KMS-11 (cell line): ENCODE measurements at regions not wholly inside any gene's neighbourhood (a gene's known extent, or its start where the extent isn't known, plus 50 kb on each side); places are given as distances from the start of the nearest gene placed in this dataset.

Source experiments
- H2AFZ ChIP-seq: fragments of 200-600 bp; sonication (generic); 2 replicates; pipeline ENCODE4 v1.6.1; 2016; ENCODE audit warnings: antibody characterized with exemption, mixed run types, low read depth
- H3K27ac ChIP-seq: fragments of 200-600 bp; sonication (generic); 2 replicates; pipeline ENCODE4 v1.6.1; 2016; ENCODE audit warnings: mild to moderate bottlenecking, mixed run types
- H3K27me3 ChIP-seq: fragments of 200-600 bp; sonication (generic); 2 replicates; pipeline ENCODE4 v1.6.1; 2017; ENCODE audit warnings: mild to moderate bottlenecking, low read depth, mixed run types, moderate library complexity; ENCODE audit not compliant: insufficient read depth
- H3K36me3 ChIP-seq: fragments of 200-600 bp; sonication (generic); 2 replicates; pipeline ENCODE4 v1.6.1; 2017; ENCODE audit warnings: mild to moderate bottlenecking, mixed run types; ENCODE audit not compliant: insufficient read depth
- H3K4me1 ChIP-seq: fragments of 200-600 bp; sonication (generic); 2 replicates; pipeline ENCODE4 v1.6.1; 2016; ENCODE audit warnings: mild to moderate bottlenecking, low read depth, mixed run types; ENCODE audit not compliant: poor library complexity, severe bottlenecking
- H3K4me2 ChIP-seq: fragments of 200-600 bp; sonication (generic); 2 replicates; pipeline ENCODE4 v1.7.0; 2016; ENCODE audit warnings: mild to moderate bottlenecking, mixed run types
- H3K4me3 ChIP-seq: fragments of 200-600 bp; sonication (generic); IDR thresholded peaks from 2 replicates; pipeline ENCODE4 v1.6.1; 2017; ENCODE audit warnings: low read depth, low read length, mixed read lengths; ENCODE audit not compliant: insufficient read depth
- H3K79me2 ChIP-seq: fragments of 200-600 bp; sonication (generic); 2 replicates; pipeline ENCODE4 v1.6.1; 2016; ENCODE audit warnings: low read depth, mixed run types; ENCODE audit not compliant: insufficient read depth
- H3K9ac ChIP-seq: fragments of 200-600 bp; sonication (generic); 2 replicates; pipeline ENCODE4 v1.6.1; 2016; ENCODE audit warnings: mild to moderate bottlenecking, mixed run types
- H4K20me1 ChIP-seq: fragments of 200-600 bp; sonication (generic); 2 replicates; pipeline ENCODE4 v1.6.1; 2016; ENCODE audit warnings: mild to moderate bottlenecking, mixed run types; ENCODE audit not compliant: insufficient read depth
- CTCF ChIP-seq: fragments of 200-600 bp; sonication (generic); conservative IDR thresholded peaks from 2 replicates; pipeline ENCODE4 v1.6.1; 2017; ENCODE audit warnings: low read depth, mild to moderate bottlenecking, antibody characterized with exemption, low read length, moderate library complexity, mixed read lengths

- H3K27me3 ChIP-seq: no peaks in the 10 kb centered on the region
- no peak overlapping the region for H3K4me2 ChIP-seq
- H3K9ac ChIP-seq: no peak overlapping the region
- no peak overlapping the region for H3K4me3 ChIP-seq
- no peaks in the 10 kb centered on the region for H4K20me1 ChIP-seq
- TF ChIP-seq CTCF: no peak
- H2AFZ ChIP-seq: no peak overlapping the region
- H3K36me3 ChIP-seq: no peaks in the 10 kb centered on the region
- H3K79me2 ChIP-seq: no peaks in the 10 kb centered on the region
- H3K4me1 ChIP-seq: no peaks in the 10 kb centered on the region
- no peak overlapping the region for H3K27ac ChIP-seq
Measured at GRCh38 chr1:216866714-216867113, 143.5 kb upstream of the ESRRG start.

DNA sequence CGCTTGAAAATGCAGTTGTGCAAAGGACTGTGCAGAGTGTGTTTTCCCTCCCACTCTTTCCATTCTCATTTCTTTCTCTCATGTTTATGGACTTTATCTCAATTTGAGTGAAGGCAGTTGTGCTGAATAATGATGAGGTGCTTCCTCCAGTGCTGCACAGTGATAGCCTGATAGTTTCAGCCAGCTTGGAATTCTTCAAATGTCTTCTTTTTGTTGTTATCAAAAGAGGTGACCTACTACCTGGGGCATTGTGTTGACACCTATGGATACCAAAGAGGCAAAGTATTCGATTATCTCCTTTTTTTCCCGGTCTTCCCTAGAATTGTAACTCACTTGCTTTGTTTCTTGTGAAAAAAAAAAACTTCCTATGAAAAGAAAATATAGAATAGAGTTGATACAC lies 132.6 kb upstream of the ESRRG start:
- TF ChIP-seq CTCF: no peak
- H3K79me2 ChIP-seq: no peaks in the 10 kb centered on the region
- no peaks in the 10 kb centered on the region for H3K36me3 ChIP-seq
- H3K9ac ChIP-seq: no peak overlapping the region
- H3K4me2 ChIP-seq: no peak overlapping the region
- no peaks in the 10 kb centered on the region for H3K27me3 ChIP-seq
- H2AFZ ChIP-seq: no peak overlapping the region
- no peak overlapping the region for H3K27ac ChIP-seq
- H3K4me1 ChIP-seq: no peaks in the 10 kb centered on the region
- no peak overlapping the region for H3K4me3 ChIP-seq
- H4K20me1 ChIP-seq: no peaks in the 10 kb centered on the region

GRCh38 chr1:216854836-216855484 lies 131.7 kb upstream of the ESRRG start:
- Histone ChIP-seq H3K27ac (no peak overlapping the region), H3K9ac (no peak overlapping the region), H3K36me3 (no peaks in the 10 kb centered on the region), H3K27me3 (no peaks in the 10 kb centered on the region), H2AFZ (no peak overlapping the region), H3K79me2 (no peaks in the 10 kb centered on the region), H3K4me1 (no peaks in the 10 kb centered on the region), H3K4me2 (no peak overlapping the region), H4K20me1 (no peaks in the 10 kb centered on the region), H3K4me3 (no peak overlapping the region)
- TF ChIP-seq CTCF: no peak

GRCh38 chr1:216851073-216851472 lies 127.8 kb upstream of the ESRRG start:
- Histone ChIP-seq H3K4me3 (no peak overlapping the region), H3K27ac (no peak overlapping the region), H2AFZ (no peak overlapping the region), H3K36me3 (no peaks in the 10 kb centered on the region), H3K4me2 (no peak overlapping the region), H3K79me2 (no peaks in the 10 kb centered on the region), H3K9ac (no peak overlapping the region), H3K4me1 (no peaks in the 10 kb centered on the region), H4K20me1 (no peaks in the 10 kb centered on the region), H3K27me3 (no peaks in the 10 kb centered on the region)
- no peak for TF ChIP-seq CTCF
